NCI-H1048 (cell line): ENCODE measurements at regions not wholly inside any gene's neighbourhood (a gene's known extent, or its start where the extent isn't known, plus 50 kb on each side); places are given as distances from the start of the nearest gene placed in this dataset.

Experiments used
- DNase-seq: peaks from one replicate; lab custom pipeline; 2025; lab: John Stamatoyannopoulos, UW

- no peak for DNase-seq
These were observed 184.7 kb upstream of the PREP start for GRCh38 chr6:105587349-105588122.

DNA sequence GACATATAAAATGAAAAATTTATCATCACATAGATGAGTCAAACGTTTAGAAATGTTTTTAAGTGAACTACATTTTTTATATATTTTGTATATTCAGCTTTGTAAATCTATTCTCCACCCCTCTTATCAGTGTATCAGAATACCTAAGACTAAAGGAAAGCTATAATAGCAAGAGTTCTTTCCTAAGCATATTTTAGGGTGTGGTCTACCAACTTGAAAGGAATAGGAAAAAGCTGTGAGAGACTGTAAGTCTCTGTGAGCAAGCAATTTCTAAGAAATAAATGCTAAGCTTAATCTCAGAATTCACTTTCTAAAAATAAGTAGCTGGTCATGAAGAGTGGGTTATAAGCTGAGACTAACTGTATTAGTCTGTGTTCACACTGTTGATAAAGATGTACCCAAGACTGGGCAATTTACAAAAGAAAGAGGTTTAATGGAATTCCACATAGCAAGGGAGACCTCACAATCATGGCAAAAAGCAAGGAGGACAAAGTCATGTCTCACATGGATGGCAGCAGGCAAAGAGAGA is 175.4 kb upstream of the PREP start:
- DNase-seq = no peak

DNA sequence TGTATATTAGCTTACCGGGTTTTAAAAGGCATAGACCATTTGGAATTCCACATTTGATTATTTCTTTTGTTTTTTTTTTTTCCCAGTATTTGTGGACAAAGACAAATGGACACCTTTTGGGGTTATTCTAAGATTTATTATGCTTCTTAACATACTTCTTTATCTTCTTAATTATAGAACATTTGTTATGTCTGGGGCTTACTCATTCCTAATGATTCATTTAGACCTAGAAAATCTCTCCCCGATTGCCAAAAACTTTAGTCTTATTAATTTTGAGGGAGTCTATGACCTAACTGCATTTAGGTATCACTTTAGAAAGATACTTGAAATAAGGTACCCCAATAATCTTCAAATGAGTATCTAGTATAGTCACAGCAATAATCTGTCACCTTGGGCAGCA is 170.7 kb upstream of the PREP start:
- DNase-seq = no peak

DNA sequence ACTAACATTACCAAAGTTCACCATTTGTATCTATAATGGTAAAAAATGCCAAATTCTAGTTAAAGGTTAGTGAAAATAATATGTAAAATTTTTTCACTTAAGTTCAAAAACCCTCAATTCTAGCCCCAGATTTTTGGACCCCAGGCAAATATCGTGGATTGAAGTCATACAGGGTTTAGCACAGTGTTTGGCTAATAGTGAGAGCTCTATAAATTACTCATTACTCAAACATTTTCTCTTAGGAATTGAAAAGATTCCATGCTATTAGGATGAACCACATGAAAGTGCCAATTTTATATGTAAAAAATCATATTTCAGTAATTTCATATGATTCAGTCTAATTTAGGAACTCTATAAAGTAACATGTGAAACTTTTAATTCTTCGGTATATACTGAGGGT is 170.3 kb upstream of the PREP start:
- no peak for DNase-seq

DNA sequence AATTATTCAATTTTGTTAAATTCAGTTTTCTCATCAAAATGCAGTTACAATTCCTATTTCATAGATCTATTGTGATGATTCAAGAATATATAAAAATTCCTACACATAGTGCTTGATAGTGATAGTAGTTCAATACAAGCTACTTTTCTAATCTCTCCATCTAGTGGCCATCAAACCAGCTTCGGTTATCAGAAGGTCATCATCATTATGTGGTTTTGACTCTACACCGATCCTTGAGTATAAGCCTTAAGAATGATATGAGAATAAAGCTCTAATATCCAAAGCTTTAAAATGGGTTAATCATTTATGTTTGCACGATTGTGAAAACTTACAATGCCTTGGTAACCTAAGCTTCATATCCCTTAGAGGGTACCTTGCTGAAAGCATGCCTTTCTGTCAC is 167.5 kb upstream of the PREP start:
- no peak for DNase-seq

GRCh38 chr6:105569706-105570105 is 166.8 kb upstream of the PREP start:
- no peak for DNase-seq

DNA sequence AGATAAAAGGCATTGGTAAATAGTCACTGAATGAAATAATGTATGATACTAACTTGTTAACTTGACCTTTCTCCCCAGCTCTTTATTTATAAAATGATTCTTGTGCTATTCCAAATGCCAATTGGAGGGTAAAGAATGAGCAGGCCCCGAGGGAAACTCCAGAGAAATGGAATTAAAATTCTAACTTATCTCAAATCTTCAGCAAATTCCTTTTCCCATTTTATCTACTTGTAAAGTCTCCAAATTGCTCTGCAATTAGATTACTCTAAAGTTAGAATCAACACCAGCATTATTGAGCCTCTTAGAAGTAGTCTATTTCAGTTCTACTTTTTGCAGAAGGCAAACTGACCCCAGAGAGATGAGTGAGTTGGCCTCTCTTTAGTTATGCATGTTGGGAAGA is 165.9 kb upstream of the PREP start:
- no peak for DNase-seq

DNA sequence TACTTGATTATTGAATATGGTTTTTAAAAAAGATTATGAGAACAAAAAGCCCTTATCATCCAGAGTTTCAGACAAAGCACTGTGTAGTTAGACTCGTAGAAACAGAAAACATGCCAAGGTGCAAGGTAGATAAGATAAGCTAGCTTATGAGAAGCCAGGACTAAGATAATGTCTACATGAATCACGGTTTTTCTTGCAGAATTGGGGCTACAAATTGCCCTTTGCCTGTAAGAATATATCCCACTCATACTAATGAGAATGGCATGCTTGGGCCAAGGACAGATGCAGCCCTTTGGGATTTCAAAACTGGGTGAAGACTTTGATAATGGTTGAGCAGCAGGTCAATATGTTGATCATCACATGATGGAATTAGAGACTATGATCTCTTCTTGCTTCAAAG is 165.3 kb upstream of the PREP start:
- no peak for DNase-seq

- DNase-seq = no peak
These were observed 164.3 kb upstream of the PREP start for GRCh38 chr6:105567140-105567539.

GRCh38 chr6:105566503-105566902 is 163.6 kb upstream of the PREP start:
- no peak for DNase-seq

DNA sequence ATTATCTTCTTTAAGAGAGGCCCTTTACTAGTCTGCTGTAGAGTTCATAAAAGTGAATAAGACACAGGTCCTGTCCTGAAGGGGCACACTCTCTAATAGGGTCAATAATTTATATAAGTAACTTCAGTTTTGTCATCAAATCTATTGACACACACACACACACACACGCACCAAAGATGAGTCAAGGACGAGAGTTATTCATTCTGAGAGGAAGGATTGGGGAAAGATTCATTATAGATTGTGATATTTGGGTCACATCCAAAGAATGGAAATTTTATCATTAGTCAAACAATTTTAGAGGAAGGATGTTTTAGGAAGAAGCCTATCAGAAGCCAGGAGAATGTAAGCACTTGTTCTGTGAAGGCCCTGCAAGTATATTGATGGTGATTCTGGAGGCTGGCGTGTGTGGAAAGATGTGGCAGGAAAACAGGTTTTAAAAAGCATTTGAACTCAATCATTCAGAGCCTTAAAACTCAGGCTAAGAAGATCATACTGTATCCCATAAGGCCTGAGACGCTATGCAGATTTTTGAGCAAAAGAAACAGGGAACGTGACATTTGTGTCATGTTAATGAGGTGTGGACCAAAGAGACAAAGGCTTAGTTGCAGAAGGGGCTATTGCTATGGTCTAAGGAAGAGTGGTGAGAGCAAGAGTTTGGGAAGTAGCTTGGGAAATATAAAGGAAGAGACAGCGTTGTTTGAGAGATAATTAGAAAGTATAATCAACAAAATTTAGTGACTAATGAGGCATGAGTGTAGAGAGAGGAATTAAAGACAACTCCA is 161.4 kb upstream of the PREP start:
- no peak for DNase-seq

DNA sequence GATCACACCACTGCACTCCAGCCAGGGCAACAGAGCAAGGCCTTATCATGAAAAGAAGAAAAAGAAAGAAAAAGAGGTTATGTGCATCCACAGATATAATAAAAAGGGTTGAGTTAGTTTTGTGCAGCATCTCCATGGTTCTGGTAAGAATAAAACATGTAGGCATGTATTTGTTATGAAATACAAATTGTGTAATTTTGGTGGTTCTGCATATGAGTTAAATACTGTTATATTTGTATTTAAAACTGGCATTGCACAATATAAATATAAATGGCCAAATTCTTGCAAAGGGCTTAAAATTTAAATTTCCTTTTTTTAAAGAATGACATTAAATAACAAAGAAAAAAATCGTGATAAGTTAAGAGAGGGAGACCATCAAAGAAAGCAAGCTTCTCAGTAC is 159.1 kb upstream of the PREP start:
- DNase-seq = no peak

DNA sequence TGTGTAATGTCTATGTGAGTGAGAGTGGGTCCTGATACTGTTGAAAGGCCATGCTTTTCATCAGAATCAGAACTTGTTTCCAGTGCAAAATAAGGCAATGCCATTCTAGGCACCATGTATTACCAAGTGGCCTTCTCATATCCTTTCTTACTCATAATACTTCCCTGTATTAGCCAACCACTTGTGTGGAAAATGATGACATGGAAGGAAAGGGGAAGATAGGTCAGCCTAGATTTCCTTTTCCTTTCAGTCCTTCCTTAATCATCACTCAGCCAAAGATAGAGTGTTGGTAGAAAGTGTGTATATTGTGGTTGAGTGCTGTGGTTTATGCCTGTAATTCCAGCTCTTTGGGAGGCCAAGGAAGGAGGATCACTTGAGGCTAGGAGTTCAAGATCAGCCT is 158.6 kb upstream of the PREP start:
- DNase-seq = no peak

DNA sequence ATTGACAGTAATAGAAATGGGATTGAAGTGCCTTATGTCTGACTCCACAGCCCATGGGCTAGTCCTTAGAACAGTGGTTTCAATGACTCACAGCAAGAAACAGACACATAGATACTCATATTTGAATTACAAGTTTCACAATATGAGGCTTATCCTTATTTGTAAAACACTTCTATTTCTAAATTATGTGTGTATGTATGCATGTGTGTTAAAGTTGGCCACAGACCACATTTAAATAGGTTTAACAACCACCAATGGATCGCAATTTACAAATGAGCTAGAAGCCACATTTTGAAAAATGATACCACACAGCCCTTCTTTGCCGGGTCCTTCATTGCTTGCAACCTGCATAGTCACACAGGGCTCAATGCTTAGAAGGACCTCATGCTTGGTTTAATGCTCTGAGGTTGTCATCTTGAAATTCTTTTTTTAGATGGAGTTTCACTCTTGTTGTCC is 157.8 kb upstream of the PREP start:
- DNase-seq = no peak

DNA sequence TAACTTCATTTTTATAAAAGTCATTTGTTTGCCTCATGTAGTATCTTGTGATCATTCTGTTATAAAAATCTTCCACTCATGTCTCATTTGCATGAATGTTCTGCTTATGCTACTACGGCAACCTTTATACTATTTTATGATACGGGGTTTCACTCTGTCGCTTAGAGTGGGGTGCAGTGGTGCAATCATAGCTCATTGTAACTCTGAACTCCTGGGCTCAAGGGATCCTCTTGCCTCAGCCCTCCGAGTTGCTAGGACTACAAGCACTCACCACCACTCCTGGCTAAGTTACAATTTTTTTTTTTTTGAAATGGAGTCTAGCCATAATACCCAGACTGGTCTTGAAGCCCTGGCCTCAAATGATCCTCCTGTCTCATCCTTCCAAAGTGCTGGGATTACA is 154.4 kb upstream of the PREP start:
- no peak for DNase-seq

- DNase-seq = no peak
These were observed 150.3 kb upstream of the PREP start for GRCh38 chr6:105553171-105553570.

DNA sequence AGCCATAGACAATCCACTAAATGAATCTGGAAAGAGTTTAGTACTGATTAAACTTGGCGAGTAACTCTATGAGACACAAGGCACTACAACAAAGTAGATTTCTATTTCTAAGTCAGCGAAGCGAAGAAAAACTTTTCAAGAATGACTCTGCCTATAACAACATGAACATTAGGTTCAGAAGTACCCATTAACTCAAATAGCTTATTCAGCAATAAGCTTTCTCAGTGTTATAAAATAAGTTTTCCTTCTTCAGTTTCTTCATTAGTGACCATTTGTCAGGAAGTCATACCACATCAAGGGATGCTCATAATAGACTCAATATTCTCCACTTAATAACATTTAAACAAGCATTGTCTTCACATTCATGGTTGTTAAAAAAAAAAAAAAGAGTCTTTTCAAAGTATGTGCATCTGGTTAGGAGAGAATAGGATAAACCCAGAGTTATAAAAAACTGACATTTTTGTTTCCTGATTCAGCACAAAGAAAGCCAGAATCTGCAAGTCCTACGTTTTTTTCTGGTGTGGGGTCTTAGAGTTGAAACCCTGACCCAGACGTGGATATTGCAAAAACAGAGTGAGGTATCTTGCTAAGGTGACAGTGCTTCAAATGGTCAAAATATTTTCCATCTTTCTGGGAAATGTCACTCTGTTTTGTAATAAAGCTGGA is 148.2 kb upstream of the PREP start:
- DNase-seq = no peak

DNA sequence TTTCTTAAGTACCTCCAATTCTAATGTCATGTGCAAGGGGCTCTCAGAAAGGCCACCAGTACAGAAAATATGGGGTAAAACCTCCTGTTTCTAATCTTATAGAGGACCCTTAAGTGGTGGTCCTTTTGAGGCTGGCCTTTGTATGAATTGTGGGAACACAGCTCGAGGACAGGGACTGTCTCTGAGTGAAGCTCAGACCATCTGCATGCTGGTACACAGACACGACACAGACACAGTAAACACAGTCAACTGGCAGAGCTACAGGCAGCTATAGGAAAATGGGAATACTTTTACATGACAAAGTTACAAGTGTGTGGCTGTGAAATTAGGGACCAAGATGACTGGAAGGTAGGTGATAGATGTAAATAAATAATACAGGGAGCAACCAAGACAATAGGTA is 143.9 kb upstream of the PREP start:
- no peak for DNase-seq

GRCh38 chr6:105545947-105546731 is 143.3 kb upstream of the PREP start:
- no peak for DNase-seq

DNA sequence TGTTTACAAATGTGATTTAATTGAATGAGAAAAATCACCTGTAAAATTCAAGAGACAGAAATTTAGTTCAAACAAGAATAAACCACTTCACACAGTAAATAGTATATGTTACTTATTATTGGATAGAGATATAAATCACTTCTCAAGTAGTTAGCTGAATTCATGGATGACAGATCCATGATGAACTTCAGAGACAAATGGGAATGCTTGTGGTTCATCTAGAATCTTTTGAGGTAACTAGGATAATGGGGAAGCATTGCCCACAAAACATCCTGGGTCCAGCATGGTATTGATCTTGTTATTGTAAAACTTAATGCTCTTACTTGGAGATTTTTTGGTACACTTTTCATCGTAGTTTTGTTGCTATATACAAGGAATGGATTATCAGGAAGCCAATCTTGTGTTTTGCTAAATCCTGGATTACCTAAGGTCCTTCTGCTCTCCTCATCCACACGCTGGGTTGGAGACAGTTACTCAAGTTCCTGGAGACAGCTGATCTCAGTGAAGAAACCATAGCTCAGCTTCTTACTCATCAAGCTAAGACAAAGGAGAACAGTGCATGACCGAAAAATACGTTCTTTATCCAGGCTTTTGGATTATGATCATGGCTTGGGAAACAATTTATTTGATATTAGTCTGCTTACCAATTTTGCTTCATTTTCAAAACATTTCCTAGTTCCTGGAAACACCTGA is 142.5 kb upstream of the PREP start:
- DNase-seq = no peak

DNA sequence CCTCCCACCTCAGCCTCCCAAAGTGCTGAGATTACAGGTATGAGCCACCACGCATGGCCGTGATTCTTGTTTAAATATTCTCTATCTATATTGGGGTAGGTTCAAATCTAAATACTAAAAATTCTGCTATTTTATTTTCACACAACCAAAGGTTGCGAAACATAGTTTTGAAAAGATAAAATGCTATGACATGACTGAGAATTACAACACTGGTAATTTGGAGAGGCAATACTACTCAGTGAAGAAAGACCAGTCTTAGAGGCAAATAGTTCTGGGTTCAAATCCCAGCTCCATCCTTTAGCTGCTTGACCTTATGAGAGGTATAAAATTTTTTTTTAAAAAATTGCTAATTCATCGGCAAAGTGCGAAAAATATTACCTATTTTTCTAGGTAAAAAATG is 137.0 kb upstream of the PREP start:
- DNase-seq = no peak
